ENCODE measurements at regions not wholly inside any gene's neighbourhood (a gene's known extent, or its start where the extent isn't known, plus 50 kb on each side); places are given as distances from the start of the nearest gene placed in this dataset.

DNA sequence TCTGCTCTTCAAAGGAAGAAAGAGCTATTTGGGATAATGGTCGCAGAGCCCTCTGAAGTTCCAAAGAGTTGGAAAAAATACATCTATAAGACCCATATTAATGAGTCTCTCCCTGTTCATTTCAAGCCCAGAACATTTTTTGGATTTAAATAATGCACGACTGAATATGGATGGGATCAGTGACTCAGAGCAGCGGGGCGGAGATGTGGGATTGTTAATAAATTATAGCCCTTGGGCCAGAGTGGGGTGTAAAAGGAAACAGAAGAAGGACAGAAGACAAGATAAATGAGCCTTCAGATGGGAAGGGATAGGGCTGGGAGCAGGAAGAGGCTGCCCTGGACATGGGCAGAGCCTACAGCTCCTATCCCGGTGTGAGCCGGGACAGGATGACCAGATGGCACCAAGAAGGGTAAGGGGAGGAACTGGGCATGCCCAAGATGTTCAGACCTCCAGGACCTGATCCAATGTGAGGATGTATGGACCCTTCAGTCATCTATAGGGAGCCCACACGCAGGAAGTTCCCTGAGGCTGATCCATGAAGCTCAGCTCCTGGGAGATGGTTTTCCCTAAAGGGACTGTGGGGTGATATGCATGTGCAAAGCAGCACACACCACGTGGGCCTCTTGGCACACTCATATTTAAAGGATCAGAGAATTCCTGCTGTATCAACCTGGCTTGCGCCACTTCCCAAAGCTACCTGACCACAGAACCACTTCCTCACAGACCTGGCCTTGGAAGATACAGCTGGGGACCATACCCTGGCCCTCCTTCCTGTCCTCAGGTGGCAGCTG, 96.1 kb upstream of the PLXNA4 start:
- no peak for DNase-seq (ENCODE audit: low spot score in 2 of 2)
- no peak for FAIRE-seq

DNA sequence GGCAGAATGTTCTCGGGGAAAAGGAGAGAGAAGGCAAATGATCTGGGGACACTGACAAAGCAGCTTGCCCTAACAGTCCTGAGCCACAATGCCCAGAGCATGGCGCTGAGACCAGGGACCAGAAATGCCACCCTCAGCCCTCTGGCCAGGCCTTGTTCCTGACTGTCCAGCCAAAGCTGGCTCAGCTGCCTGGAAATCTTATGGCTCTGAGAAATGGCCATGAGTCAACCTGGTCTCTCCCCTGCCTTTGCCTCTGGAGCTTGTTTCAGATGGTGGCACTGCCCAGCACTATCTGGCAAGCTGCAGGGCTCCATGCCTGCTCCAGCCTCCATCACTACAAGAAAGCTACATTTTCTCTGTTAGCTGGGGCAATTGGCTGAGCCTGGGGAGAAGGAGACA, 90.5 kb upstream of the PLXNA4 start:
- DNase-seq (ENCODE audit: low spot score in 2 of 2) (no peak), FAIRE-seq (no peak)

DNA sequence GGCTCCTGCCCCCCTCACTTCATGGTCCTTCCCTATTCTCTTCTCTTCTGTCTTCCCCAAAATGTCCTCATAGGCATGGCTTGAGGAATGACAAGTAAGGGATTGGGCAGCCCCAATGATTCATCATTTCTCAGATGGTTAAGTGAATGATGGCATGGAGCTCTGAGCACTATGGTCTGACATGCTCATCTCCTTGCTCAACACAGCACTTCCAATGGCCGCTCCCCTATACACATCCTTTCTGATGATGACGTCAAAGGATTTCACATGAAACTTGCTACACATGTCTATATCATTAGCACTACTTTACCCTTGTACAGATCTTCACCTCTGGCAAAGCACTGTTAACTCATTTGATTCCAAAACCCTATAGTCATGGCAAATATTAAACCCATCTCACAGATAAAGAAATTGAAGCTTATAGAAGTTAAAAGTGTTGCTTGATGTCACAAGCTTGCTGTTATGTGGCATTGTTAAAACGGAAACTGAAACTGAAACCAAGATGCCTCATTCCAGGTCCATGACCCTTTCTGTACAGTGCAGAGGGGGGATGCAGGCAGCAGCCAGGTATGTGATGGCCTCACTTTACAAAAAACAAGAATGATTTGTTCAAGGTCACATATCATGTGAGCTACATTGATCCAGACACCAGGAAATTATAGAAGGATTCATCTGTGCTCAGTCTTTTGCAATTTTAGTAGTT, 90.0 kb upstream of the PLXNA4 start:
- FAIRE-seq (no peak), DNase-seq (ENCODE audit: low spot score in 2 of 2) (no peak)

DNA sequence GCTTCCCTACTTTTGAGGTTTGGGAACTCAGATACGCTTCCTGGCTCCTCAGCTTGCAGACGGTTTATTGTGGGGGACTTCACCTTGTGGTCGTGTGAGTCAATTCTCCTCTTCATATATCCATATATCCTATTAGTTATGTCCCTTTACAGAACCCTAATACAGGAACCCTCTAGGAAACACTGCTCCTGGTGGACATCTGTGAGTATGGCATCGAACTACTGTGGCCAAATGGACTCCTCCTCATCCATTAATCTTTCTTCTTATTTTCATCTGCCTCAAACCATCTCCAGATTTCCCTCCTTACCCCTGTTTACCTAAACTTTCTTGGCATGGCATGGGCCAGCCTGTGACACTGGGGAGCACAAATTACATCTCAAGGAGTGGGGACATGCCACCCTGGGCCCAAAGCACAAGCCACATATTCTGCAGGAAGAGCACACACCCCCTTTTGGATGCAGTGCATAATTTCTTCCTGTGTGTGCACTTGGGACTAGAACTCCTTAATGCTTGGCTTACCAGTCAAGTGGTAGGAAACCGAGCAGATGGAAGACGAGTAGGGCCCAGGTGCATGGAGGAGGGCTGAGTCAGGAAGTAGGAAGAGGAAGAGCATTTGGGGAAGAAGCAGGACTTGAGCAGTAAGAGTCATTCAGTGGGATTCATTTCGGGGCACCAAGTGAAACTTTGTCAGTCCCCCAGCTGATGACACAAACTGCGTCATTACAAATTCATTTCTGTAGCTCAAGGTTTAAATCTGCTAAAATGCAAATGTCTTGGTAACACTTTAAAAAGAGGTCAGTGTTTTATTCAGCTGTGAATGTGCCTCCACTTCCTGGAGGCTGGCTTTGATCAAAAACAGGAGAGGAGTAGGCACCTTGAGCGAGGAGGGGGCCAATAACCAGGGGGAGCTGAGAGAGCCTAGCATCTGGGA, 80.8 kb upstream of the PLXNA4 start:
- no peak for DNase-seq (ENCODE audit: low spot score in 2 of 2)
- no peak for FAIRE-seq

DNA sequence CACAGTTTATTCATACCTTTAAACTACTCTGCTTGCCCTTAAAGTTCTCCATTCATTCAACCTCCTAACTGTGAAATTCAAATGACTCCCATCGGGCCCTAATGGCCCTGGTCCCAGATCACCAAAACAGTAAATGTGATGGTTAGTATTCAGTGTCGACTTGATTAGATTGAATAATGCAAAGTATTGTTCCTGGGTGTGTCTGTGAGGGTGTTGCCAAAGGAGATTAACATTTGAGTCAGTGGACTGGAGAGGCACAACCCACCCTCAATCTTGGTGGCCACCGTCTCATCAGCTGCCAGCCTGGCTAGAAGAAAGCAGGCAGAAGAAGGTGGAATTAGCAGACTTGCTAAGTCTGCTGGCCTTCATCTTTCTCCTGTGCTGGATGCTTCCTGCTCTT, 80.1 kb upstream of the PLXNA4 start:
- FAIRE-seq = no peak

DNA sequence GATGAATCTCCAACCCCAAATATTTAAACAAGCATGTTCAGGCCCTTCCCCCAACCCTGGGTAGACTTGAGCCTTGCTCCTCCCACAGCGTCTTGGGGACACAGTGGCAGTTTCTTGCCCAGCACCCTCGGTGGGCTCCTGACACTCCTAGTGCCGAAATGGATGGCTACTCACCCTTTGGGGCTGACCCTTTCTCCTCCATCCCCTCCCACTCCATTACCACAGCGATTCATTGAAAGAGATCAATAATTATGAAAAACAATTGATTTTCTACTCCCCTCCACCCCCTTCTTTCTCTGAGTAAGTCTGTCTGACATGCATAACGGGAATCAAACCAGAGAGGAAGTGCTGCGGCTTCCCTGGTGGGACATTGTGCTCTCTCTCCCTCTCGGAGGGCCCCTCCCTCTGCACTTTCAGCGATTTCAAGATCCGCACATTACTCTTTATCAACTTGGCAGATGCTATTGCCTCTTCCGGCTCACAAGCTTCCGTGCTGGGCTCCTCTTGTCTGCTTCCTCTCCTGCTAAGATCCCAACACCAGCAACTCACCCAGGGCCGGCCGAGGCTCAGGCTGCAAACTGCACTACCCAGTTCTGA, 79.0 kb upstream of the PLXNA4 start:
- DNase-seq (ENCODE audit: low spot score in 2 of 2) (no peak), FAIRE-seq (no peak)

More for the DNA sequence above, 80.1 kb upstream of the PLXNA4 start:
- DNase-seq (ENCODE audit: low spot score in 2 of 2) = no peak

DNA sequence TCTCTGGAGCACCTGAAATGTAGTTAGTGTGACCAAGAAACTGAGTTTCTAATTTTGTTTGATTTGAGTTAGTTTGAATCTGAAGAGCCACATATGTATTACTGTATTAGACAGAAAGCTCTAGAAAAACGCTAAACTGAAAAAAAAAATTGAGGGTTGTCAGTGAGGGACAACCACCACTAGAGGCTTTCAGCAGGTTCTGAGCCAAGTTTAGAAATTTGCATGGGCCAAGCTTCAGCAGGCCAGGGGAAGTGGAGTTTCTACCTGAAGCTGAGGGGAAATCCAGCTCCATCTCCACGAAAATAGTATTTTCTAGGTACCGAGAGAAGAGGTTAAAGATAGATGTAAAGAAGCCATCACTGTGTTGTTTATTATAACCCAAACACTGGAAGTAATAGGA, 77.9 kb upstream of the PLXNA4 start:
- FAIRE-seq = no peak
- DNase-seq (ENCODE audit: low spot score in 2 of 2) = no peak

DNA sequence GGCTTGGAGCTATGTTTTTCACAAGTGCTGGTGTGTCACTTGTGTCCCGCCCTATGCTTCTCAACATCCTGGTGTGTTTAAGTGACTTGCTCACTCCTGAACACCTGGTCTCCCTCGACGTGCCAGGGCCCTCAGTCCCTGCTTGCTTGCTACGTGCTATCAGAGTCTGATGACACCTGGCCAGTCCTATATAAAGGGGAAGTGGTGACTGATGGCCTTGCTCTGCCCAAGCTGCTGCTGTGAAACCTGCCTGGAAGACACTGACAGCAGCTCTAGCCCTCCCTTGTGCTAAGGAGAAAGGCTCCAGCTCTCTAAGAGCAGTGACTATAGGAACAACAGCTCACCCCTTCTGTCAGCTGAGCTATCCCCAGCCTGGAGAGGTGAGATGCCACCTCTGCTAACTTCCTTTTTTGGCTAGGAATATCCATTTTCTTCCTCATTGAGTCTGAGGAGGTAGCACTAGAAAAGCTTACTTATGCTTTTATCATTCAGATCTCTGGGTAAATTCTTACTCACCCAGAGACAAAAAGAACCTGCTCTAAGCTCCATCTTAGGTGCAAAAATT, 77.2 kb upstream of the PLXNA4 start:
- no peak for FAIRE-seq
- DNase-seq (ENCODE audit: low spot score in 2 of 2) = no peak

DNA sequence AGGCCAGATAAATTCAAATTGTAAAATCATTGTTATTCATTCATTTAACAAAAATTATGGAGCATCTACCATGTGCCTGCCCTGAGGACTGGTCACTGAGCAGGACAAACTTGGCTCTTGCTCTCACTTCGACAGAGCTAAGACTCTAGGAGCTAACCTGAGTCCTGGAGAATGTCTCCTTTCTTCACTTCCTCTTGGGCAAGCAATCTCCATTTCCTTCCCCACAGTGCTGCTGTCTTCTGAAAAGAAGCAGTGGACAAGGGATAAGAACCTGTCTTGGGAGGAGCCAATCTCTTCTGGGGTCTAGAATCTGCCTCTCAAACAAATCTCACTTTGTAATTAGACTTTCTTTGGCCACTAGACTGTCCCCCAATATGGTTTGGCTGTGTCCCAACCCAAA, 76.2 kb upstream of the PLXNA4 start:
- no peak for FAIRE-seq
- no peak for DNase-seq (ENCODE audit: low spot score in 2 of 2)

DNA sequence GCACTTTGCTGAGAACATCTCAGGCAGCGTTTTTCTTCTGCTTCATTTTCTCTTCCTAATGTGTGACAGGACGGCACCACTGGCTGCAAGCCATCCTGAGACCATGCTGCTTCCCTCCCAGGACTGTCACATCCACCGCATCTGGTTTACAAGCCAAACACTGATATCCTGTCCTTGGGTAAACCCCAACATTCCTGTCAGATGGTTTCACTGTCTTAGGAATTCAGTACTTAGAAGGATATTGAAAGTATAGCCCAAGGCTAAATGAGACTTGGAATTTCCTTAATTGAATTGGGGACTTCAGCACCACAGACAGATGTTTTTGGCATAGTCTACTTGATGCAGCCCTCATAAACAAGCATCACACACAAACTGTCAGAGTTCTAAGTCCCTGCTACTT, 74.2 kb upstream of the PLXNA4 start:
- FAIRE-seq (no peak), DNase-seq (ENCODE audit: low spot score in 2 of 2) (no peak)

DNA sequence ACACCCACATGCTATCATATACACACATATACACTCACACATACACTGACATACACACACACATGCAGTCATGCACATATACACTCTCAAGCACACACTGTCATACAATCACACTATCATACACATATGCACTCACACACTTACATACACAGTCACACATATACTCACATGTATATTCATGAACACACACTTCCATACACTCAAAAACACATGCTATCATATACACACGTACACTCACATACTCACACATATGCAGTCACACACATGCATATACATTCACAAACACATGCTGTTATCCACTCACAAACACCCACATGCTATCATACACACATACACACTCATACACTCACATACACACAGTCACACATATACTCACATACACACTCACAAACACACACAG, 71.0 kb upstream of the PLXNA4 start:
- DNase-seq (ENCODE audit: low spot score in 2 of 2) = no peak
- no peak for FAIRE-seq

DNA sequence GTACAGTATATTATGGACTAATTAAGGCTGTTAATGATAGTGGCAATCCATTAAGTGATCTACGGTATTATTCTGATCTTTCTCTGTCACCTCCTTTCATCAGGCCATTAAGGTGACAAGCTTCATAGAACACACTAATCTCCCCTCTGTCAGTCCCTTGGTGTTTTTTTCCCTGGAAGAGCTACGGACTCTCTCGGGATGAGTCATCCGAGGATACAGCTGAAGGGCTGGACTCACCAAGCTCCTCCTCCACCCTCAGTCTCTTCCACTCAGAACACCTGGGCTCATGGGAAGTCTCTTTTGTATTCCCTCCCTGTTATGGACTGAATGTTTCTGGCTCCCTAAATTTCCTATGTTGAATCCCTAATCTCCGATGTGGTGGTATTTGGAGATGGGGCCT, 69.8 kb upstream of the PLXNA4 start:
- FAIRE-seq = no peak
- DNase-seq (ENCODE audit: low spot score in 2 of 2) = no peak

DNA sequence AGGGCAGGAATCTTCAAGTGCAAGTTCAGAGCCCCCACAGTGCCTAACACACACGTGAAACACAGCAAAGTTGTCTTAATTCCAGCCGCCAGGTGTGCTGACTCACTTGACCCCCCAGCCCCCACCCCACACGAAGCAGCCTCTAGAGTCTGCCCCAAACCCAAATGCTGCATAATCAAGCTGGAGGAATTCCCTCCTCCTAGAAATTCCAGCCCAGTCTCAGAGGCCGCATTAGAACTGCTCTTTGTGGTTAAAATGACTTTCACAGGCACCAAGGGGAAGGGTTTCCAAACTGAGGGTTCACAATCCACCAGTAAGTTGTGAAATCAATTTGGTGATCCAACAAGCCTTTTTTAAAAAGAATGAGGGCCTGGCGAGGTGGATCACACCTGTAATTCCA, 67.0 kb upstream of the PLXNA4 start:
- DNase-seq (ENCODE audit: low spot score in 2 of 2) (no peak), FAIRE-seq (no peak)

DNA sequence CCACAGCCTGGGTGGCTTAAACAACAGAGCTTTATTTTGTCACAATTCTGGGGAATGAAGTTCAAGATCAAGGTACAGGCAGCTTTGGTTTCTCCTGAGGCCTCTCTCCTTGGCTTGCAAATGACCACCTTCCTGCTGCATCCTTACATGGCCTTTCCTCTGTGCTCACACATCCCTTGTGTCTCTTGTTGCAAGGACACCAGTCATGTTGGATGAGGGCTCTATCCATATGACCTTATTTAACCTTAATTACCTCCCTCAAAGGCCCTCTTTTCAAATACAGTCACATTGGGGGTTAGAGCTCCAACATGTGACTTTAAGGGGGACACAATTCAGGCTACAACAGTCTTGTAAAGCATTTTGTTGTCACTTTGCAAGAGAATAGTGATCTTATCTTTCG, 65.0 kb upstream of the PLXNA4 start:
- FAIRE-seq (no peak), DNase-seq (ENCODE audit: low spot score in 2 of 2) (no peak)

DNA sequence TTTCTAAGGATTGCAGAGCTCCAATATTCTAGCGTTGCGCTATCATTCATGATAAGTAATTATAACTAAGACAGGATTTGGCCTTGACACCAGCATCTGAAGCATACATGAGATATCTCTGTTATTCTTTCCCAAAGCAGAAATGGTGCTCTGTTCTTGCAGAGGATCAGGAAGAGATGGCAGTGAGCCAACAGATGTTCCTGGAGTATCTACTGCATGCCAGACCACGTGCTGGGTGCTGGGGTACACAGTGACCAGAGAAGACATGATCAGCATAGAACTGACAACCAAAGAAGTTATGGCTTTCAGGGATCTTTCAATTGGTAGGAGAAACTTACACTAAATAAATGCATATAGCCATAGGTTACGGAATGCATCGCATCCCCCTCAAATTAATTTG, 63.7 kb upstream of the PLXNA4 start:
- no peak for DNase-seq (ENCODE audit: low spot score in 2 of 2)
- FAIRE-seq = no peak

DNA sequence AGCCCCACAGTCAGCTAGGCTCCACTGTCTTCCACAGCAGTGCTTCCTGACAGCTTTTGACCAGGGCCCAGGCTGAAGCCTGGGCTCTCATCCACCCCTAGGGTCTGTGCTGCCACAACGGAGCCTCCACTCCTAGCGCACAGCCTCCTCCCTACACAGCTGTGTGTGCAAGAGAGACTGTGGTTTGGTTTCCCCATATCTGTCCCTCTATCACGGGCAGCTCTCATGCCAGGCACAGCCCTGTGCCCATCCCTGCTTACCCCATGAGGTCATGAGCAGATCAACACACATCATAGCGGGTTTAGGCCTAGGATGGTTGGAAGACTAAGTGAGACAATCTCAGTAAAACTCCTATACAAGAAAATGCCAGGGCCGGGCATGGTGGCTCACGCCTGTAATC, 61.7 kb upstream of the PLXNA4 start:
- no peak for FAIRE-seq
- DNase-seq (ENCODE audit: low spot score in 2 of 2) = no peak

DNA sequence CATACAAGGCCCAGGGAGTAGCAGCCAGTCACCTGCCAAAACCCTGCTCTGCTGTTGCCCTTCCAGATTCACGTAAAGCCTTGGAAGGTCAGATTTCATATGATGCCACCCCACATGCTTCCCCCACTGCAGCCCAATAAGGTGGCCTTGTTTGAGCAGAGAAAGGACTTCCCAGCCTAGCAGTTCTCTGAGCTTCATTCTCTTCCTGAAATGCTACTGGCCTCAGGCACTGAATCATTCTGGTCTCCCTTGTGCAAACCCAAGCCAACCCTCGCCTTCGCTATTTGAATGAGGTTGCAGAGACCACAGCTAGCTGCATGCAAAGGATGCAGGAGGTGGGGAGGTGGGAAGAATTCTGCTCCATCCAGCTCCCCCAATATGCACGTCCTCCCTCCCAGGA, 60.3 kb upstream of the PLXNA4 start:
- no peak for FAIRE-seq
- DNase-seq (ENCODE audit: low spot score in 2 of 2) = no peak

DNA sequence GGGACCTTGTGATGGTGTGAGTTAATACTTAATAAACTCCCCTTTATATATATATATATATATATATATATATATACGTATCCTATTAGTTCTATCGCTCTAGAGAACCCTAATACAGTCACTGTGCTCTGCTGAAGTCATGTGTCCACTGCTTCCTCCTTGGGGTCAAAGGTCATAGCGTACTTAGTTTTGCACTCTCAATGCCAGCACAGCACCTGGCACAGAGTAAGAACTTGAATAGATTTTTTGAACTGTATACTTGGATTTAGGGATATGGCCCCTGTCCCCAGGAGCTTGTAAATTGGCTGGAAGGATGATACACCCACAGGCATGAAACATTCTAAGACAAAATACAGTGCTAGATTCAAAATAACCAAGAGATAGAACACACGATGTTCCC, 58.9 kb upstream of the PLXNA4 start:
- no peak for FAIRE-seq
- DNase-seq (ENCODE audit: low spot score in 2 of 2) = no peak

DNA sequence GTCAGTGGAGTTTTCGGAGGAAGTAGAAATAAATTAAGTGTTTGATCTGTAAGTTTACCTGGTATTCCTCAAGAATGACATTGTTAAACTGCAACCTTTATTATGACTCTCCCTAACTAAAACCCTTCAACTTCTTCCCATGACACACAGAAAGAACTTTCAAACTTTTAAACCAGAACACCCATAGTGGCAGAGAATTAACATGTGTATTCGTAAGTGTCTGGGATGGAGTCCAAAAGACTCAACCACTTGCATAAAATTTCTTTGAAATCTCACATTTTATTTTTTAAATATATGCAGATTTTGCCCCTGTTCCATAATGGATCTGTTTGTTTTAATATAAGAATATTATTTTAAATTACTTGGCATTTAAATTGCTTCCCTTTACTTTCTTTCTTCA, 54.6 kb upstream of the PLXNA4 start:
- no peak for DNase-seq (ENCODE audit: low spot score in 2 of 2)
- no peak for FAIRE-seq

Data from frontal cortex (tissue), 3 donors.